ENCODE measurements at regions not wholly inside any gene's neighbourhood (a gene's known extent, or its start where the extent isn't known, plus 50 kb on each side); places are given as distances from the start of the nearest gene placed in this dataset.

DNA sequence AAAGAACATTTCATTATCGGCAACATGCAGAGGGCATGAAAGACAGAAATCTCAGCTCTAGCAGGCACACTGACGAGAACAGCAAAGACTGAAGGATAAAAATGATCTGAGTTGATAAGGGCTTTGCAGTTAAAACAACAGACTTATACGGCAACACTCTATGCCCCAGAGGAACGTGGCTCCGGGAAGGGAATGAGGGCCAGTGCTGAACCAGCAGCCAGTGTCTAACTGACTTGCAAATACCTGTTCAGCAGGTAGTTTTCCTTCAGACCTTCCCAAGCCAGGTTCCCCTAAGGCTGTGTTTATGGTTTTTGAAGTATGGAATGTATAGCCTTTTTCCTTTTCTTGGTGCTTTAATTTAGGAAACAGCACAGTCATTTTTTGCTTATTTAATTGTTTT is 121.3 kb upstream of the CDH18 start:
- TF ChIP-seq EZH2 (IDR thresholded peaks at IDR 0.05; ENCODE audit: low read length, unreplicated experiment), result no peak
- TF ChIP-seq, protein P1, sequence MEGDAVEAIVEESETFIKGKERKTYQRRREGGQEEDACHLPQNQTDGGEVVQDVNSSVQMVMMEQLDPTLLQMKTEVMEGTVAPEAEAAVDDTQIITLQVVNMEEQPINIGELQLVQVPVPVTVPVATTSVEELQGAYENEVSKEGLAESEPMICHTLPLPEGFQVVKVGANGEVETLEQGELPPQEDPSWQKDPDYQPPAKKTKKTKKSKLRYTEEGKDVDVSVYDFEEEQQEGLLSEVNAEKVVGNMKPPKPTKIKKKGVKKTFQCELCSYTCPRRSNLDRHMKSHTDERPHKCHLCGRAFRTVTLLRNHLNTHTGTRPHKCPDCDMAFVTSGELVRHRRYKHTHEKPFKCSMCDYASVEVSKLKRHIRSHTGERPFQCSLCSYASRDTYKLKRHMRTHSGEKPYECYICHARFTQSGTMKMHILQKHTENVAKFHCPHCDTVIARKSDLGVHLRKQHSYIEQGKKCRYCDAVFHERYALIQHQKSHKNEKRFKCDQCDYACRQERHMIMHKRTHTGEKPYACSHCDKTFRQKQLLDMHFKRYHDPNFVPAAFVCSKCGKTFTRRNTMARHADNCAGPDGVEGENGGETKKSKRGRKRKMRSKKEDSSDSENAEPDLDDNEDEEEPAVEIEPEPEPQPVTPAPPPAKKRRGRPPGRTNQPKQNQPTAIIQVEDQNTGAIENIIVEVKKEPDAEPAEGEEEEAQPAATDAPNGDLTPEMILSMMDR (conservative IDR thresholded peaks at IDR 0.05; ENCODE audit: low read depth, low read length), result no peak
